H9 (cell line): ENCODE measurements at regions not wholly inside any gene's neighbourhood (a gene's known extent, or its start where the extent isn't known, plus 50 kb on each side); places are given as distances from the start of the nearest gene placed in this dataset.

ENCODE experiments used
- DNase-seq: peaks from one replicate; pipeline ENCODE4 v3.0.0-alpha.2; 2017
- H2AFZ ChIP-seq: one replicate; pipeline ENCODE4 v1.6.1; 2013; ENCODE audit warnings: mild to moderate bottlenecking, low read length, control low read depth, moderate library complexity
- H2AK5ac ChIP-seq: 2 replicates; pipeline ENCODE4 v1.6.1; 2013; ENCODE audit warnings: low read length, control low read depth, mixed read lengths; ENCODE audit not compliant: insufficient read length
- H2BK120ac ChIP-seq: one replicate; pipeline ENCODE4 v1.6.1; 2013; ENCODE audit warnings: low read depth, mild to moderate bottlenecking, low read length, control low read depth, inconsistent platforms; ENCODE audit not compliant: poor library complexity, severe bottlenecking
- H2BK12ac ChIP-seq: 2 replicates; pipeline ENCODE4 v1.6.1; 2013; ENCODE audit warnings: low read length, control low read depth, mixed read lengths, low read depth; ENCODE audit not compliant: insufficient read length
- H2BK15ac ChIP-seq: 2 replicates; pipeline ENCODE4 v1.6.1; 2013; ENCODE audit warnings: low read depth, low read length, control low read depth
- H2BK20ac ChIP-seq: one replicate; pipeline ENCODE4 v1.6.1; 2013; ENCODE audit warnings: low read depth, mild to moderate bottlenecking, low read length, control low read depth, inconsistent platforms; ENCODE audit not compliant: poor library complexity, severe bottlenecking
- H2BK5ac ChIP-seq: 2 replicates; pipeline ENCODE4 v1.6.1; 2013; ENCODE audit warnings: low read length, control low read depth, mixed read lengths; ENCODE audit not compliant: insufficient read length
- H3K14ac ChIP-seq: 2 replicates; pipeline ENCODE4 v1.6.1; 2013; ENCODE audit warnings: low read length, control low read depth; ENCODE audit not compliant: insufficient read depth
- H3K18ac ChIP-seq: 2 replicates; pipeline ENCODE4 v1.6.1; 2013; ENCODE audit warnings: low read depth, mild to moderate bottlenecking, mixed read lengths, low read length, control low read depth; ENCODE audit not compliant: insufficient read length
- H3K23ac ChIP-seq: 2 replicates; pipeline ENCODE4 v1.6.1; 2013; ENCODE audit warnings: low read length, control low read depth, mixed read lengths, low read depth; ENCODE audit not compliant: insufficient read length
- H3K23me2 ChIP-seq: 2 replicates; pipeline ENCODE4 v1.6.1; 2013; ENCODE audit warnings: low read depth, mild to moderate bottlenecking, mixed read lengths, low read length, control low read depth; ENCODE audit not compliant: insufficient read length, poor library complexity, severe bottlenecking
- H3K27ac ChIP-seq: 2 replicates; pipeline ENCODE4 v1.5.1; 2013; ENCODE audit warnings: low read length, control low read depth, mixed read lengths, low read depth; ENCODE audit not compliant: insufficient read length
- H3K27me3 ChIP-seq: 2 replicates; pipeline ENCODE4 v1.6.1; 2013; ENCODE audit warnings: low read length, control low read depth, inconsistent platforms; ENCODE audit not compliant: insufficient read depth
- H3K4ac ChIP-seq: 2 replicates; pipeline ENCODE4 v1.6.1; 2013; ENCODE audit warnings: low read depth, mild to moderate bottlenecking, control low read depth, inconsistent platforms, low read length, moderate library complexity
- H3K4me1 ChIP-seq: 2 replicates; pipeline ENCODE4 v1.6.1; 2013; ENCODE audit warnings: low read length, control low read depth, inconsistent platforms; ENCODE audit not compliant: insufficient read depth
- H3K4me2 ChIP-seq: 2 replicates; pipeline ENCODE4 v1.6.1; 2013; ENCODE audit warnings: low read length, control low read depth, mixed read lengths; ENCODE audit not compliant: insufficient read length, insufficient read depth
- H3K56ac ChIP-seq: 2 replicates; pipeline ENCODE4 v1.6.1; 2013; ENCODE audit warnings: low read depth, mild to moderate bottlenecking, mixed read lengths, low read length, control low read depth; ENCODE audit not compliant: insufficient read length
- H3K79me1 ChIP-seq: 2 replicates; pipeline ENCODE4 v1.6.1; 2013; ENCODE audit warnings: low read depth, mild to moderate bottlenecking, moderate library complexity, low read length, control low read depth, inconsistent platforms; ENCODE audit not compliant: insufficient read depth, poor library complexity, severe bottlenecking
- H3K79me2 ChIP-seq: 2 replicates; pipeline ENCODE4 v1.6.1; 2013; ENCODE audit warnings: low read length, control low read depth, inconsistent platforms; ENCODE audit not compliant: insufficient read depth
- H3K9ac ChIP-seq: 2 replicates; pipeline ENCODE4 v1.6.1; 2013; ENCODE audit warnings: low read length, control low read depth, mixed read lengths; ENCODE audit not compliant: insufficient read length; ENCODE audit errors: extremely low read depth
- H3K9me3 ChIP-seq: one replicate; pipeline ENCODE4 v1.6.1; 2013; ENCODE audit warnings: low read depth, low read length, inconsistent platforms; ENCODE audit not compliant: control insufficient read depth
- H3T11ph ChIP-seq: one replicate; pipeline ENCODE4 v1.6.1; 2013; ENCODE audit warnings: mild to moderate bottlenecking, low read length, control low read depth, inconsistent platforms
- H4K20me1 ChIP-seq: one replicate; pipeline ENCODE4 v1.6.1; 2013; ENCODE audit not compliant: control insufficient read depth, insufficient read length, insufficient read depth
- H4K5ac ChIP-seq: 2 replicates; pipeline ENCODE4 v1.6.1; 2013; ENCODE audit warnings: low read depth, mild to moderate bottlenecking, mixed read lengths, low read length, control low read depth; ENCODE audit not compliant: insufficient read length
- H4K8ac ChIP-seq: replicated peaks from 2 replicates; pipeline ENCODE4 v1.6.1; 2013; ENCODE audit warnings: low read length, control low read depth, mixed read lengths, low read depth; ENCODE audit not compliant: insufficient read length
- H4K91ac ChIP-seq: 2 replicates; pipeline ENCODE4 v1.6.1; 2013; ENCODE audit warnings: low read depth, mild to moderate bottlenecking, moderate library complexity, mixed read lengths, low read length, control low read depth; ENCODE audit not compliant: insufficient read length
- H3K27ac Mint-ChIP-seq, 3 experiments: 2 replicates in 2 of 3; 3 replicates in 1 of 3; pipeline ENCODE4 v1.8.0; 2020 to 2021; ENCODE audit warnings: mixed read lengths in 3 of 3, mild to moderate bottlenecking in 1 of 3, moderate library complexity in 1 of 3
- H3K27me3 Mint-ChIP-seq: 2 replicates; pipeline ENCODE4 v1.8.0; 2021; ENCODE audit warnings: low read depth, mild to moderate bottlenecking, moderate library complexity, mixed read lengths
- H3K36me3 Mint-ChIP-seq, 3 experiments: 2 replicates in 2 of 3; 3 replicates in 1 of 3; pipeline ENCODE4 v1.8.0; 2020 to 2021; ENCODE audit warnings: low read depth in 3 of 3, mixed read lengths in 3 of 3; ENCODE audit not compliant: insufficient read depth in 1 of 3
- H3K4me1 Mint-ChIP-seq, 2 experiments: 2 replicates each; pipeline ENCODE4 v1.8.0; 2020; ENCODE audit warnings: mixed read lengths in 2 of 2
- H3K4me3 Mint-ChIP-seq, 2 experiments: 2 replicates in 1 of 2; 3 replicates in 1 of 2; pipeline ENCODE4 v1.8.0; 2020 to 2021; ENCODE audit warnings: mild to moderate bottlenecking in 2 of 2, mixed read lengths in 2 of 2, moderate library complexity in 1 of 2
- H3K9me3 Mint-ChIP-seq, 2 experiments: 2 replicates in 1 of 2; 3 replicates in 1 of 2; pipeline ENCODE4 v1.8.0; 2020; ENCODE audit warnings: mild to moderate bottlenecking in 2 of 2, mixed read lengths in 2 of 2, moderate library complexity in 1 of 2
- WGBS: extraction: QIAGEN DNeasy Blood & Tissue Kit; methylation state at CpG from one replicate; pipeline ENCODE4 v1.1.7; 2013; ENCODE audit warnings: missing lambda C conversion rate, low lambda C conversion rate, mixed read lengths; ENCODE audit not compliant: insufficient read length; ENCODE audit errors: extremely low coverage; 5-methylcytosine and 5-hydroxymethylcytosine counted together
- TF ChIP-seq, protein P1 (sequence below): fragments of 200-600 bp; sonication (generic); conservative IDR thresholded peaks from 3 replicates; pipeline ENCODE4 v1.8.0; 2021; ENCODE audit warnings: antibody characterized with exemption, mild to moderate bottlenecking

DNA sequence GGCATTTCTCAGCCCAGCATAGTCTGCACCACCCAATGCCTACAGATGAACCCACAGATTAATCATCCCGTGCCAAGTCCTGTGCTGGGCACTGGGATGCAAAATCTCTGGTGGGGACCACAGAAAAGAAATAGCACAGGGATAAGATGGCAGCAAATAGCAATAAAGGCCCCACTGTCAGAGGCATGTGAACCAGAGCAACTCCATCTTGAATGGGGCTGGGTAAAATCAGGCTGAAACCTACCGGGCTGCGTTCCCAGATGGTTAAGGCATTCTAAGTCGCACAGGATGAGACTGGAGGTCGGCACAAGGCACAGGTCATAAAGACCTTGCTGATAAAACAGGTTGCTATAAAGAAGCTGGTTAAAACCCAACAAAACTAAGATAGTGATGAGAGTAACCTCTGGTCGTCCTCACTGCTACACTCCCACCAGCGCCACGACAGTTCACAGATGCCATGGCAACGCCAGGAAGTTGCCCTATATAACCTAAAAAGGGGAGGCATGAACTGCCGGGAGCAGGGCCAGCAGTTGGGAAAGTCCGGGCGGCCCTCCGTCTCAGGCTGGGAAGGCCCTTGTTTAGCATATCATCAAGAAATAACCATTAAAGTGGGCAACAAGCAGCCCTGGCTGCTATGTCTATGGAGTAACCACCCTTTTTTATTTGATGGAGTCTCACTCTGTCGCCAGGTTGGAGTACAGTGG lies 65.2 kb downstream of the C9orf50 start:
- Histone ChIP-seq H3K4ac (no peak overlapping the region), H4K8ac (no peak overlapping the region), H2BK15ac (no peak overlapping the region), H4K91ac (no peak overlapping the region), H3K27me3 (peaks cover under 1% of the 10 kb centered on the region; the same call in 1 of the 2 replicates), H4K5ac (no peak overlapping the region), H3K9ac (no peak overlapping the region), H3K56ac (no peak overlapping the region), H3K23me2 (peaks cover 5% of the 10 kb centered on the region), H2AFZ (no peak overlapping the region), H3K27ac (no peak overlapping the region), H3K18ac (peak overlapping the region; percentile 15), H3T11ph (no peak overlapping the region), H2AK5ac (no peak overlapping the region), H2BK12ac (no peak overlapping the region), H4K20me1 (no peaks in the 10 kb centered on the region), H3K4me2 (no peak overlapping the region), H3K4me1 (peaks cover 6% of the 10 kb centered on the region; the same call in 1 of the 2 replicates), H3K14ac (no peak overlapping the region; the same call in 1 of the 2 replicates), H3K9me3 (no peaks in the 10 kb centered on the region), H2BK120ac (no peak overlapping the region), H2BK5ac (no peak overlapping the region), H3K23ac (no peak overlapping the region), H3K79me1 (no peaks in the 10 kb centered on the region), H2BK20ac (no peak overlapping the region), H3K79me2 (no peaks in the 10 kb centered on the region)
- H3K27ac Mint-ChIP-seq: no peak overlapping the region
- H3K36me3 Mint-ChIP-seq: no peaks in the 10 kb centered on the region; a peak in 1 of 7 replicates
- no CpG with 5 or more reads among the region's 14 CpGs for WGBS
- H3K27me3 Mint-ChIP-seq: peaks cover 32% of the 10 kb centered on the region
- TF ChIP-seq, protein P1, sequence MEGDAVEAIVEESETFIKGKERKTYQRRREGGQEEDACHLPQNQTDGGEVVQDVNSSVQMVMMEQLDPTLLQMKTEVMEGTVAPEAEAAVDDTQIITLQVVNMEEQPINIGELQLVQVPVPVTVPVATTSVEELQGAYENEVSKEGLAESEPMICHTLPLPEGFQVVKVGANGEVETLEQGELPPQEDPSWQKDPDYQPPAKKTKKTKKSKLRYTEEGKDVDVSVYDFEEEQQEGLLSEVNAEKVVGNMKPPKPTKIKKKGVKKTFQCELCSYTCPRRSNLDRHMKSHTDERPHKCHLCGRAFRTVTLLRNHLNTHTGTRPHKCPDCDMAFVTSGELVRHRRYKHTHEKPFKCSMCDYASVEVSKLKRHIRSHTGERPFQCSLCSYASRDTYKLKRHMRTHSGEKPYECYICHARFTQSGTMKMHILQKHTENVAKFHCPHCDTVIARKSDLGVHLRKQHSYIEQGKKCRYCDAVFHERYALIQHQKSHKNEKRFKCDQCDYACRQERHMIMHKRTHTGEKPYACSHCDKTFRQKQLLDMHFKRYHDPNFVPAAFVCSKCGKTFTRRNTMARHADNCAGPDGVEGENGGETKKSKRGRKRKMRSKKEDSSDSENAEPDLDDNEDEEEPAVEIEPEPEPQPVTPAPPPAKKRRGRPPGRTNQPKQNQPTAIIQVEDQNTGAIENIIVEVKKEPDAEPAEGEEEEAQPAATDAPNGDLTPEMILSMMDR: no peak
- H3K4me3 Mint-ChIP-seq: no peak overlapping the region
- H3K9me3 Mint-ChIP-seq: no peaks in the 10 kb centered on the region; a peak in 1 of 5 replicates
- peaks cover 40 to 60% of the 10 kb centered on the region in 2 experiments for H3K4me1 Mint-ChIP-seq
- no peak for DNase-seq
